GM23338 (cell line): ENCODE measurements at regions not wholly inside any gene's neighbourhood (a gene's known extent, or its start where the extent isn't known, plus 50 kb on each side); places are given as distances from the start of the nearest gene placed in this dataset.

Source experiments
- ATAC-seq: fragments of 200-7000 bp; cut with Tn5 transposase; 3 replicates; pipeline ENCODE4 v1.9.1; 2020
- DNase-seq: peaks from one replicate; pipeline ENCODE4 v3.0.0-alpha.2; 2015; ENCODE audit warnings: low spot score
- H2AFZ ChIP-seq: fragments of 200-600 bp; sonication (generic); 2 replicates; pipeline ENCODE4 v1.8.0; 2016; ENCODE audit warnings: antibody characterized with exemption, mild to moderate bottlenecking, moderate library complexity
- H3F3A ChIP-seq: fragments of 200-600 bp; sonication (generic); replicated peaks from 2 replicates; pipeline ENCODE4 v1.8.0; 2017; ENCODE audit warnings: antibody characterized with exemption, mixed run types, low read depth
- H3K27ac ChIP-seq: fragments of 200-600 bp; sonication (generic); 2 replicates; pipeline ENCODE4 v1.6.1; 2016; ENCODE audit warnings: low read depth
- H3K27me3 ChIP-seq: fragments of 200-600 bp; sonication (generic); 2 replicates; pipeline ENCODE4 v1.8.0; 2016; ENCODE audit warnings: mild to moderate bottlenecking, mixed run types, moderate library complexity; ENCODE audit not compliant: insufficient read depth
- H3K36me3 ChIP-seq: fragments of 200-600 bp; sonication (generic); 2 replicates; pipeline ENCODE4 v1.8.0; 2016; ENCODE audit warnings: mild to moderate bottlenecking; ENCODE audit not compliant: insufficient read depth
- H3K4me1 ChIP-seq: fragments of 200-600 bp; sonication (generic); 2 replicates; pipeline ENCODE4 v1.8.0; 2016; ENCODE audit warnings: mild to moderate bottlenecking, moderate library complexity; ENCODE audit not compliant: insufficient read depth
- H3K4me2 ChIP-seq: fragments of 200-600 bp; sonication (generic); 2 replicates; pipeline ENCODE4 v1.7.1; 2017; ENCODE audit warnings: mixed run types
- H3K4me3 ChIP-seq: fragments of 200-600 bp; sonication (generic); 2 replicates; pipeline ENCODE4 v1.6.1; 2016; ENCODE audit warnings: mixed run types
- H3K79me2 ChIP-seq: fragments of 200-600 bp; sonication (generic); replicated peaks from 2 replicates; pipeline ENCODE4 v1.8.0; 2017; ENCODE audit warnings: mild to moderate bottlenecking; ENCODE audit not compliant: insufficient read depth
- H3K9me2 ChIP-seq: fragments of 200-600 bp; sonication (generic); 2 replicates; pipeline ENCODE4 v1.8.0; 2017; ENCODE audit not compliant: insufficient read depth
- H4K20me1 ChIP-seq: fragments of 200-600 bp; sonication (generic); replicated peaks from 2 replicates; pipeline ENCODE4 v1.8.0; 2017; ENCODE audit warnings: mild to moderate bottlenecking; ENCODE audit not compliant: insufficient read depth
- H3K27ac Mint-ChIP-seq: 2 replicates; pipeline ENCODE4 v1.8.0; 2020; ENCODE audit warnings: inconsistent platforms, mild to moderate bottlenecking, moderate library complexity, mixed read lengths
- H3K27me3 Mint-ChIP-seq: 3 replicates; pipeline ENCODE4 v1.8.0; 2022; ENCODE audit warnings: low read depth, mild to moderate bottlenecking, moderate library complexity, mixed read lengths, inconsistent platforms; ENCODE audit not compliant: insufficient read depth, poor library complexity
- H3K36me3 Mint-ChIP-seq: 3 replicates; pipeline ENCODE4 v1.8.0; 2021; ENCODE audit warnings: low read depth, mild to moderate bottlenecking, inconsistent platforms, moderate library complexity, mixed read lengths
- H3K4me1 Mint-ChIP-seq: 3 replicates; pipeline ENCODE4 v1.8.0; 2020; ENCODE audit warnings: mild to moderate bottlenecking, inconsistent platforms, mixed read lengths
- H3K4me3 Mint-ChIP-seq: 3 replicates; pipeline ENCODE4 v1.8.0; 2021; ENCODE audit warnings: moderate library complexity, mild to moderate bottlenecking, inconsistent platforms, mixed read lengths
- H3K9me3 Mint-ChIP-seq: 3 replicates; pipeline ENCODE4 v1.8.0; 2020; ENCODE audit warnings: moderate library complexity, mild to moderate bottlenecking, inconsistent platforms, mixed read lengths
- CREB1 ChIP-seq: fragments of 250-450 bp; sonication (Bioruptor Pico); IDR thresholded peaks from 2 replicates; pipeline ENCODE4 v1.5.0; 2020; ENCODE audit warnings: low read depth, mild to moderate bottlenecking, moderate library complexity
- CTCF ChIP-seq, 2 experiments: fragments of 200-600 bp in 1 of 2; sonication (generic) in 1 of 2; conservative IDR thresholded peaks; 2 replicates each; pipeline versions ENCODE4 v1.5.1 to v1.6.1; 2016 to 2017; ENCODE audit warnings: antibody characterized with exemption in 2 of 2, low read depth in 2 of 2, mild to moderate bottlenecking in 2 of 2, moderate library complexity in 1 of 2
- EZH2 ChIP-seq: fragments of 200-600 bp; sonication (generic); IDR thresholded peaks from one replicate; pipeline ENCODE4 v1.8.0; 2017; ENCODE audit warnings: antibody characterized with exemption, mild to moderate bottlenecking, low read depth; ENCODE audit not compliant: unreplicated experiment
- EZH2phosphoT487 ChIP-seq: fragments of 200-600 bp; sonication (generic); IDR thresholded peaks from one replicate; pipeline ENCODE4 v1.8.1; 2018; ENCODE audit warnings: antibody characterized with exemption; ENCODE audit not compliant: unreplicated experiment
- JUNB ChIP-seq: IDR thresholded peaks from one replicate; pipeline ENCODE4 v1.6.1; 2016; ENCODE audit warnings: antibody characterized with exemption; ENCODE audit not compliant: unreplicated experiment
- NANOG ChIP-seq: IDR thresholded peaks from 2 replicates; pipeline ENCODE4 v1.6.1; 2016; ENCODE audit warnings: antibody characterized with exemption, borderline replicate concordance
- POLR2AphosphoS5 ChIP-seq: IDR thresholded peaks from 2 replicates; pipeline ENCODE4 v1.6.1; 2016; ENCODE audit warnings: antibody characterized with exemption, low read depth
- REST ChIP-seq: IDR thresholded peaks from one replicate; pipeline ENCODE4 v1.6.1; 2018; ENCODE audit warnings: antibody characterized with exemption; ENCODE audit not compliant: unreplicated experiment
- STAT1 ChIP-seq: IDR thresholded peaks from one replicate; pipeline ENCODE4 v1.6.1; 2016; ENCODE audit warnings: antibody characterized with exemption; ENCODE audit not compliant: unreplicated experiment
- ZNF114 ChIP-seq: fragments of 250-450 bp; sonication (Bioruptor Pico); IDR thresholded peaks from 2 replicates; pipeline ENCODE4 v1.5.0; 2020; ENCODE audit warnings: mild to moderate bottlenecking, moderate library complexity
- ZNF331 ChIP-seq: fragments of 250-450 bp; sonication (Bioruptor Pico); IDR thresholded peaks from 2 replicates; pipeline ENCODE4 v1.5.0; 2020; ENCODE audit warnings: low read depth, mild to moderate bottlenecking, moderate library complexity
- ZNF462 ChIP-seq: fragments of 250-450 bp; sonication (Bioruptor Pico); IDR thresholded peaks from 2 replicates; pipeline ENCODE4 v1.5.0; 2020; ENCODE audit warnings: mild to moderate bottlenecking, moderate library complexity

GRCh38 chr6:164561656-164562055 lies 747.7 kb downstream of the C6orf118 start (continued):
- TF ChIP-seq EZH2phosphoT487 (no peak), STAT1 (no peak), CREB1 (CRISPR knock-in tag) (no peak), ZNF331 (CRISPR knock-in tag) (no peak)

- no peak for ATAC-seq
- H3K4me1 Mint-ChIP-seq, result no peaks in the 10 kb centered on the region; the same call in 2 of the 3 replicates
- TF ChIP-seq REST (no peak), ZNF331 (CRISPR knock-in tag) (no peak), ZNF114 (CRISPR knock-in tag) (no peak), EZH2phosphoT487 (no peak), POLR2AphosphoS5 (no peak), EZH2 (no peak), CREB1 (CRISPR knock-in tag) (no peak), CTCF (conservative IDR thresholded peaks at IDR 0.05; ENCODE audit: low read depth in 2 of 2) (no peak), STAT1 (no peak), ZNF462 (CRISPR knock-in tag) (no peak), JUNB (no peak), NANOG (no peak)
Measured at GRCh38 chr6:164554700-164555476, 754.5 kb downstream of the C6orf118 start.

More at GRCh38 chr6:164554700-164555476, 754.5 kb downstream of the C6orf118 start:
- Mint-ChIP-seq H3K27ac (no peak overlapping the region), H3K27me3 (no peaks in the 10 kb centered on the region), H3K36me3 (peaks cover under 1% of the 10 kb centered on the region; the same call in 1 of the 3 replicates), H3K4me3 (no peak overlapping the region), H3K9me3 (peaks cover 2% of the 10 kb centered on the region; the same call in 1 of the 3 replicates)
- Histone ChIP-seq H3K4me3 (no peak overlapping the region), H3K9me2 (peaks cover 6% of the 10 kb centered on the region), H3K4me2 (no peak overlapping the region), H3K4me1 (0 out of 2 replicates have a peak, but pooled peaks cover 10% of the 10 kb centered on the region), H3K79me2 (no peaks in the 10 kb centered on the region), H2AFZ (peak overlapping the region; percentile 85), H4K20me1 (no peaks in the 10 kb centered on the region), H3K36me3 (no peaks in the 10 kb centered on the region), H3F3A (no peaks in the 10 kb centered on the region), H3K27ac (no peak overlapping the region), H3K27me3 (no peaks in the 10 kb centered on the region)
- DNase-seq, result no peak
